ENCODE measurements at regions not wholly inside any gene's neighbourhood (a gene's known extent, or its start where the extent isn't known, plus 50 kb on each side); places are given as distances from the start of the nearest gene placed in this dataset.
"Not testable (repeated sequence)": the region's sequence is repeated elsewhere in the genome, so short reads cannot be mapped to it uniquely, and the experiment has no call there.

- H3K4me3 ChIP-seq (ENCODE audit: low read depth, low read length, poor library complexity, severe bottlenecking); H3K9me3 ChIP-seq (ENCODE audit: low read length); POLR2A ChIA-PET; H4K20me1 ChIP-seq (ENCODE audit: insufficient read depth, low read length); H2AFZ ChIP-seq (ENCODE audit: low read length); H3K4me1 ChIP-seq (ENCODE audit: insufficient read depth, low read length, poor library complexity, severe bottlenecking); H3K36me3 ChIP-seq (ENCODE audit: insufficient read depth, low read length); intact Hi-C loops (cut with micrococcal nuclease; ENCODE audit: unreplicated experiment); H3K27ac ChIP-seq (ENCODE audit: low read depth, low read length, poor library complexity, severe bottlenecking); H3K4me2 ChIP-seq (ENCODE audit: low read length); BruUV-seq (replicated peaks); H3K79me2 ChIP-seq (ENCODE audit: insufficient read depth, low read depth, low read length); H3K9me2 ChIP-seq (ENCODE audit: insufficient read depth, low read length); DNase-seq (ENCODE audit: low spot score); CTCF ChIA-PET (ENCODE audit: unreplicated experiment): not testable (repeated sequence)
These were observed 109.6 kb upstream of the NBPF9 start for GRCh38 chr1:149212946-149213345.

DNA sequence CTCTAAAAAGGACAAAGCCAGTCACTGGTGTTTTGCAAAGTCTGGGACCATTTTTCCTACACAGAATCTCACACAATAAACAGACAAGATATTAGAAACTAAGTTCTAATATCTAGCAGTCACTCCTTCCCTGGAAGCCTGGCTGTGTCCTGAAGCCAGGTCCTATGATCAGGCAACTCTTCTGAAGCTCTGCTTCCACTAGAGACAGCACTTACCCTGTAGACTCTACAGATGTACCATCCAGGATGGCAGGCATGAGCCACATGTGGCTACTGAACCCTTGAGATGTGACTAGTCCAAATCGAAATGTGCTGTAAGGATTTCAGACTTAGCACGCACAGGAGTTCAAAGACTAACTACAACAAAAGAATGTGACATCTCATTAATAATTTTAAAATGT is 110.3 kb upstream of the NBPF9 start:
- POLR2A ChIA-PET; H3K4me3 ChIP-seq (ENCODE audit: low read depth, low read length, poor library complexity, severe bottlenecking); DNase-seq (ENCODE audit: low spot score); H3K79me2 ChIP-seq (ENCODE audit: insufficient read depth, low read depth, low read length); H3K4me1 ChIP-seq (ENCODE audit: insufficient read depth, low read length, poor library complexity, severe bottlenecking); BruUV-seq (replicated peaks); H4K20me1 ChIP-seq (ENCODE audit: insufficient read depth, low read length); H3K27ac ChIP-seq (ENCODE audit: low read depth, low read length, poor library complexity, severe bottlenecking); CTCF ChIA-PET (ENCODE audit: unreplicated experiment); H3K36me3 ChIP-seq (ENCODE audit: insufficient read depth, low read length); intact Hi-C loops (cut with micrococcal nuclease; ENCODE audit: unreplicated experiment); H3K9me3 ChIP-seq (ENCODE audit: low read length); H3K4me2 ChIP-seq (ENCODE audit: low read length); H3K9me2 ChIP-seq (ENCODE audit: insufficient read depth, low read length); H2AFZ ChIP-seq (ENCODE audit: low read length): not testable (repeated sequence)

DNA sequence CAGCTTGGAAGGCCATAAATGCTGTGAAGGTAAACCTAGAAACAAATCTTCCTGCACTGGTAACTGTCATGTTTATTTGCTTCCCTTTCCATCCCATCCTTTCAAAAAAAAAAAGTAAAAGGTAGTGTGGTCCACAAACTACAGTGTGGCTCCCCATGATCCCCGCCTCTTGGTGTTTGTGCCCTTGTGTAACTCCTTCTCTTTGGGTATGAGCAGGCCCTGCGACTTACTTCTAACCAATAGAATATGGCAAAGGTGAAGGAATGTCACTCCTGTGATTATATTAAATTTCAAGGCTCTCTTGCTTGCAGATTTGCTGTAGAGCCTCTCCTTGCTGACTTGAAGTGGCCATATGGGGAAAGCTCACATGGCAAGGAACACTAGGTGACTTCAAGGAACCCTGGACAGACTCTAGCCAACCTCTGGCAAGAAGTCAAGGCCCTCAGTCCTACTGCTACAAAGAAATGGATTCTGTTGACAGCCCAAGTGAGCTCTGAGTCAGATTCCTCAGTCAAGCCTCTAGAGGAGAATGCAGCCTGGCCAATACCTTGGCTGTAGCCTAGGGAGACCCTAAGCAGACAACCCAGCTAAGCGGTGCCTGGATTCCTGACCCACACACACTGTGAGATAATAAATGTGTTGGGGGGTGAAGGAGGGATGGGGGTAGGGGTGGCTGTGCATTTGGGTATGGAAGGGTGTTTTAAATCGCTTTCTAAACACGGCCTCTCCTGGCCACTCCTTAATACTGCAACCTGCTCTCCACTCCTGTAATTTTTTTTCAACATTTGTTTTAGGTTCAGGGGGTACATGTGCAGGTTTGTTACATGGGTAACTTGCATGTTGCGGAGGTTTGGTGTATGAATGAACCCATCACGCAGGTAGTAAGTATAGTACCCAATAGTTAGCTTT is 115.0 kb upstream of the NBPF9 start:
- H3K9me3 ChIP-seq (ENCODE audit: low read length); H3K4me1 ChIP-seq (ENCODE audit: insufficient read depth, low read length, poor library complexity, severe bottlenecking); POLR2A ChIA-PET; intact Hi-C loops (cut with micrococcal nuclease; ENCODE audit: unreplicated experiment); H3K9me2 ChIP-seq (ENCODE audit: insufficient read depth, low read length); H3K4me3 ChIP-seq (ENCODE audit: low read depth, low read length, poor library complexity, severe bottlenecking); H3K36me3 ChIP-seq (ENCODE audit: insufficient read depth, low read length); H3K27ac ChIP-seq (ENCODE audit: low read depth, low read length, poor library complexity, severe bottlenecking); H2AFZ ChIP-seq (ENCODE audit: low read length); CTCF ChIA-PET (ENCODE audit: unreplicated experiment); H4K20me1 ChIP-seq (ENCODE audit: insufficient read depth, low read length); DNase-seq (ENCODE audit: low spot score); H3K4me2 ChIP-seq (ENCODE audit: low read length); BruUV-seq (replicated peaks); H3K79me2 ChIP-seq (ENCODE audit: insufficient read depth, low read depth, low read length): not testable (repeated sequence)

DNA sequence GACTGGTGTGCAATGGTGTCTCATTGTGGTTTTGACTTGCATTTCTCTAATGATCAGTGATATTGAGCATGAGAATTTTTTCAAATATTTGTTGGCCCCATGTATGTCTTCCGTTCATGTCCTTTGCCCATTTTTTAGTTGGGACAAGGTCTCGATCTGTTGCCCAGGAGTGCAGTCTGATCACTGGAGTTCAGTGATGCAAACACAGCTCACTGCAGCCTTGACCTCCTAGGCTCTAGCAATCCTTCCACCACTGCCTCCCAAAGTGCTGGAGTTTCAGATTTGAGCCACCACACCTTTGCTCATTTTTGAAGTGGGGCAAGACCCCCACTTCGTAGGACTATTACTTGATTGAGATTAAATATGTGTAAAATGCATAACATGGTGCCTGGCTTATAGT is 116.2 kb upstream of the NBPF9 start:
- H3K4me1 ChIP-seq (ENCODE audit: insufficient read depth, low read length, poor library complexity, severe bottlenecking); H3K9me3 ChIP-seq (ENCODE audit: low read length); intact Hi-C loops (cut with micrococcal nuclease; ENCODE audit: unreplicated experiment); POLR2A ChIA-PET; H3K27ac ChIP-seq (ENCODE audit: low read depth, low read length, poor library complexity, severe bottlenecking); CTCF ChIA-PET (ENCODE audit: unreplicated experiment); H3K4me2 ChIP-seq (ENCODE audit: low read length); BruUV-seq (replicated peaks); H3K4me3 ChIP-seq (ENCODE audit: low read depth, low read length, poor library complexity, severe bottlenecking); H3K36me3 ChIP-seq (ENCODE audit: insufficient read depth, low read length); DNase-seq (ENCODE audit: low spot score); H3K79me2 ChIP-seq (ENCODE audit: insufficient read depth, low read depth, low read length); H4K20me1 ChIP-seq (ENCODE audit: insufficient read depth, low read length); H3K9me2 ChIP-seq (ENCODE audit: insufficient read depth, low read length); H2AFZ ChIP-seq (ENCODE audit: low read length): not testable (repeated sequence)

DNA sequence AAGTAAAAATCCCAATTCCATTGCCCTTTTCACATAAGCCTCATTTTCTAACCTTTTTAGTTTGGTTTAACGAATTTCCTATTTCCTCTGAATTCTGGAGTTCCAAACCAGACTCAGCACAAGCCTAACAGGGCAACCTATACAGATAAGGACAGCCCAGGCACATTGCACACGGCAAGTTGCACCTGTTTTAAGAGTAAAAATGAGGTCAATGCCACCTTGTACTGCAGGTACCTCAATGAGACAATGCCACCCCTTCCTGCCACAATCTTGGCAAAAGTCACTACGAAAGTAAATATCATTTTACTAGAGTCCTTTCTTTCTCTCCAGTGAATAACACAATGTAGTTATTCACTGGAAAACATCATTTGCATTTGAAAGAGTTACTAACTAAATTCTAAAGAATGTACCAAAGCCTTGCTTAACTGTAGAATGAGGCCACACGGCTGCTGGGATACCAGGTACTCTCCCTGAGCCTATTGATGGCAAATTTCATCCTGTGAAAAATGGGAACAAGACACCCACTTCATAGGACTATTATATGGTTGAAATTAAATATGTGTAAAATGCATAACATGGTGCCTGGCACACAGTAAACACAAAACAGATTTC is 117.2 kb upstream of the NBPF9 start:
- POLR2A ChIA-PET; H3K27ac ChIP-seq (ENCODE audit: low read depth, low read length, poor library complexity, severe bottlenecking); intact Hi-C loops (cut with micrococcal nuclease; ENCODE audit: unreplicated experiment): not testable (repeated sequence)

DNA sequence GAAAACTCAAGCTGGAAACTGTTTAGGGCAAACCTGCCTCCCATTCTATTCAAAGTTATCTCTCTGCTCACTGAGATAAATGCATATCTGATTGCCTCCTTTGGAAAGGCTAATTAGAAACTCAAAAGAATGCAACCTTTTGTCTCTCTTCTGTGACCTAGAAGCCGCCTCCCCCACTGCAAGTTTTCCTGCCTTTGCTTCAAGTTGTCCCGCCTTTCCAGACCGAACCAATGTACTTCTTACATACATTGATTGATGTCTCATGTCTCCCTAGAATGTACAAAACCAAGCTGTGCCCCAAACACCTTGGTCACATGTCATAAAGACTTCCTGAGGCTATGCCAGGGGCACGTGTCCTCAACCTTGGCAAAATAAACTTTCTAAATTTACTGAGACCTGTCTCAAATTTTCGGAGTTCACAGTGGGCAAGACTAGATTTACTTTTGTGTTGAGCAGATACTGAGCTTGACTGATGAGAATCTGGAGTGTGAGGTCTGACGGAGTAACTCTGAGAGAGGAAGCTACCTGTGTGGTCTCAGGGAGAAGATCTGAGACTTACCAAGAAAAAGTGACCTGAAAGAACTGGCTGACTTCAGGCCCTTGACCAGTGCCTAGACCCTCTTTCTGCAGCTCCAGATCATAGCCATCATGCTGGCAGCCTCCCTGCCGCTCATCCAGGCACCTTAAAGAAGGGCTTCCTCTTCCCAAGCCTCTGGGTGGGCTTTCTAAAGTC is 124.7 kb upstream of the NBPF9 start:
- H3K27ac ChIP-seq (ENCODE audit: low read depth, low read length, poor library complexity, severe bottlenecking); H3K4me2 ChIP-seq (ENCODE audit: low read length); BruUV-seq (replicated peaks); H3K4me3 ChIP-seq (ENCODE audit: low read depth, low read length, poor library complexity, severe bottlenecking); CTCF ChIA-PET (ENCODE audit: unreplicated experiment); H3K9me3 ChIP-seq (ENCODE audit: low read length); DNase-seq (ENCODE audit: low spot score); H2AFZ ChIP-seq (ENCODE audit: low read length); H3K9me2 ChIP-seq (ENCODE audit: insufficient read depth, low read length); H4K20me1 ChIP-seq (ENCODE audit: insufficient read depth, low read length); H3K4me1 ChIP-seq (ENCODE audit: insufficient read depth, low read length, poor library complexity, severe bottlenecking); POLR2A ChIA-PET; H3K36me3 ChIP-seq (ENCODE audit: insufficient read depth, low read length); intact Hi-C loops (cut with micrococcal nuclease; ENCODE audit: unreplicated experiment); H3K79me2 ChIP-seq (ENCODE audit: insufficient read depth, low read depth, low read length): not testable (repeated sequence)

More for the DNA sequence above, 117.2 kb upstream of the NBPF9 start:
- H3K36me3 ChIP-seq (ENCODE audit: insufficient read depth, low read length); H3K79me2 ChIP-seq (ENCODE audit: insufficient read depth, low read depth, low read length); DNase-seq (ENCODE audit: low spot score); H3K4me1 ChIP-seq (ENCODE audit: insufficient read depth, low read length, poor library complexity, severe bottlenecking); H3K9me2 ChIP-seq (ENCODE audit: insufficient read depth, low read length); H3K4me2 ChIP-seq (ENCODE audit: low read length); CTCF ChIA-PET (ENCODE audit: unreplicated experiment); H4K20me1 ChIP-seq (ENCODE audit: insufficient read depth, low read length); H2AFZ ChIP-seq (ENCODE audit: low read length); H3K9me3 ChIP-seq (ENCODE audit: low read length); BruUV-seq (replicated peaks); H3K4me3 ChIP-seq (ENCODE audit: low read depth, low read length, poor library complexity, severe bottlenecking): not testable (repeated sequence)
